Astrocyte of the spinal cord (primary cell): ENCODE measurements at regions not wholly inside any gene's neighbourhood (a gene's known extent, or its start where the extent isn't known, plus 50 kb on each side); places are given as distances from the start of the nearest gene placed in this dataset.

Source experiments
- DNase-seq: peaks from one replicate; pipeline ENCODE4 v3.0.0; 2011; ENCODE audit warnings: low read depth, low spot score
- H3K4me3 ChIP-seq: 2 replicates; pipeline ENCODE4 v1.5.1; 2011; ENCODE audit warnings: low read depth, mild to moderate bottlenecking, low read length, moderate library complexity
- CTCF ChIP-seq: IDR thresholded peaks from 2 replicates; pipeline ENCODE4 v1.5.1; 2012; ENCODE audit warnings: low read depth, mild to moderate bottlenecking, low read length, inconsistent platforms
- in situ Hi-C: cut with HindIII; loops from 2 replicates; pipeline ENCODE4 v1.10.0; 2017; ENCODE audit warnings: low sequenced_read_pairs

GRCh38 chr2:59093571-59093970, 852.4 kb upstream of the FANCL start:
- TF ChIP-seq CTCF, result no peak
- in situ Hi-C loops, result no loop called here
- DNase-seq, result no peak
- no peak overlapping the region for H3K4me3 ChIP-seq

- no peak for DNase-seq
- in situ Hi-C loops, result no loop called here
Measured at GRCh38 chr2:59084326-59084725, 843.2 kb upstream of the FANCL start.

GRCh38 chr2:59083075-59083828, 842.1 kb upstream of the FANCL start:
- no peak overlapping the region for H3K4me3 ChIP-seq
- no peak for TF ChIP-seq CTCF
- in situ Hi-C loops, result no loop called here
- DNase-seq, result no peak

More at GRCh38 chr2:59084326-59084725, 843.2 kb upstream of the FANCL start:
- no peak overlapping the region for H3K4me3 ChIP-seq
- no peak for TF ChIP-seq CTCF

- DNase-seq, result no peak
- no peak for TF ChIP-seq CTCF
- in situ Hi-C loops, result no loop called here
- H3K4me3 ChIP-seq, result no peak overlapping the region
Measured at GRCh38 chr2:59082657-59083056, 841.5 kb upstream of the FANCL start.

- TF ChIP-seq CTCF, result no peak
- H3K4me3 ChIP-seq, result no peak overlapping the region
- in situ Hi-C loops, result no loop called here
- DNase-seq, result no peak
Measured at GRCh38 chr2:59080451-59081181, 839.5 kb upstream of the FANCL start.

GRCh38 chr2:59077981-59078531, 836.9 kb upstream of the FANCL start:
- no peak for DNase-seq
- no peak for TF ChIP-seq CTCF

More at GRCh38 chr2:59077981-59078531, 836.9 kb upstream of the FANCL start:
- in situ Hi-C loops, result no loop called here
- no peak overlapping the region for H3K4me3 ChIP-seq
